ENCODE measurements at regions not wholly inside any gene's neighbourhood (a gene's known extent, or its start where the extent isn't known, plus 50 kb on each side); places are given as distances from the start of the nearest gene placed in this dataset.

- DNase-seq (ENCODE audit: low read depth, low spot score) = no peak
- CTCF ChIA-PET = no interaction called here
- Histone ChIP-seq H3K4me3 (replicated peaks in 1 of 2; ENCODE audit: low read depth in 1 of 2, low read length in 2 of 2) (no peak overlapping the region), H3K4me1 (ENCODE audit: control insufficient read depth in 1 of 2, insufficient read depth in 2 of 2, low read length in 2 of 2) (peaks cover 4 to 7% of the 10 kb centered on the region in 2 experiments; a peak in 3 of 4 replicates), H3K9me2 (ENCODE audit: insufficient read depth) (no peaks in the 10 kb centered on the region), H2AFZ (ENCODE audit: low read depth, low read length, poor library complexity, severe bottlenecking) (no peak overlapping the region), H3K27me3 (ENCODE audit: insufficient read depth, low read length) (no peaks in the 10 kb centered on the region), H3K9me3 (ENCODE audit: control insufficient read depth in 1 of 2, insufficient read depth in 1 of 2, low read depth in 1 of 2, low read length in 2 of 2) (no peaks in the 10 kb centered on the region), H3K79me2 (ENCODE audit: insufficient read depth, low read length) (no peaks in the 10 kb centered on the region), H3K9ac (ENCODE audit: low read length) (no peak overlapping the region), H3K36me3 (ENCODE audit: control insufficient read depth in 1 of 2, insufficient read depth in 2 of 2, low read length in 2 of 2) (no peaks in the 10 kb centered on the region), H3K27ac (ENCODE audit: low read depth, low read length) (no peak overlapping the region), H4K20me1 (ENCODE audit: insufficient read depth) (no peaks in the 10 kb centered on the region), H3K4me2 (ENCODE audit: low read length) (no peak overlapping the region)
- no TSS peak for BruUV-seq (replicated peaks)
- POLR2A ChIA-PET = no interaction called here
- intact Hi-C loops (cut with micrococcal nuclease) = no loop called here
- no peak for ATAC-seq
- RAD21 ChIA-PET (ENCODE audit: low non-redundant PET in 1 of 2, low total read pairs in 2 of 2, uncharacterized antibody in 2 of 2, unreplicated experiment in 2 of 2) = no interaction called here
- no peak for TF ChIP-seq MAX (IDR thresholded peaks at IDR 0.05)
- TF ChIP-seq EGR1 (IDR thresholded peaks at IDR 0.05; ENCODE audit: low read depth) = no peak
- TF ChIP-seq SRF (IDR thresholded peaks at IDR 0.05; ENCODE audit: low read depth) = no peak
- no peak for TF ChIP-seq REST (IDR thresholded peaks at IDR 0.05; ENCODE audit: low read depth)
- no peak for TF ChIP-seq EZH2phosphoT487 (IDR thresholded peaks at IDR 0.05; ENCODE audit: borderline replicate concordance)
- TF ChIP-seq ATF3 (IDR thresholded peaks at IDR 0.05) = no peak
- TF ChIP-seq SP1 (IDR thresholded peaks at IDR 0.05; ENCODE audit: low read depth) = no peak
- TF ChIP-seq CTCF (IDR thresholded peaks at IDR 0.05 in 2 of 3, conservative IDR thresholded peaks at IDR 0.05 in 1 of 3; ENCODE audit: borderline replicate concordance in 1 of 3, insufficient read depth in 1 of 3, low read depth in 2 of 3, low read length in 2 of 3) = no peak
- TF ChIP-seq CEBPB (IDR thresholded peaks at IDR 0.05; ENCODE audit: low read depth) = no peak
- TF ChIP-seq CBX3 (IDR thresholded peaks at IDR 0.05; ENCODE audit: low read depth) = no peak
- TF ChIP-seq ZNF274 (IDR thresholded peaks at IDR 0.05; ENCODE audit: low read depth, low read length) = no peak
Measured at GRCh38 chr20:5670036-5670536, 59.3 kb upstream of the GPCPD1 start.

Data from HCT116 (cell line).